ENCODE measurements at regions not wholly inside any gene's neighbourhood (a gene's known extent, or its start where the extent isn't known, plus 50 kb on each side); places are given as distances from the start of the nearest gene placed in this dataset.
A peak's percentile ranks its signal among the peaks of the same experiment; 100 is the strongest.
"Not testable (repeated sequence)": the region's sequence is repeated elsewhere in the genome, so short reads cannot be mapped to it uniquely, and the experiment has no call there.

DNA sequence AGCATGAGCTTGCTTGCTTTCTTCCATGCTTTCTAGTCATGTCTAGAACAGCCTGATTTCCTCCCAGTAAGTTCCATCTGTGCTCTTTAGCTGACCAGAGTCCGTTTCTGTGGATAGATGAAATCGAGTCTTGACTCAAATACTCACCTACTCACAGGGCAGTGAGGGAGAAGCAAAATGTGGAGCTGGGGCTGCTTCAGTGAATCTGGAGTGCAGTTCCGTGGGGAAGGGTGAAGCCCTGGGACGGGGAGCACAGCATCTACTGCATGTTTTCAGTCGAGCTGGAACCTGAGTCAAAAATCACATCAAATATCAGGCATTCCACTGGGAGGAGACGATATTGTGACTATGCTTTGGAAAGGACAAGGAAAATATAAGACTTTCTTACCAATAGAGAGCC, 70.3 kb upstream of the PRMT8 start:
- DNase-seq (ENCODE audit: low spot score), result peak; percentile 3

DNA sequence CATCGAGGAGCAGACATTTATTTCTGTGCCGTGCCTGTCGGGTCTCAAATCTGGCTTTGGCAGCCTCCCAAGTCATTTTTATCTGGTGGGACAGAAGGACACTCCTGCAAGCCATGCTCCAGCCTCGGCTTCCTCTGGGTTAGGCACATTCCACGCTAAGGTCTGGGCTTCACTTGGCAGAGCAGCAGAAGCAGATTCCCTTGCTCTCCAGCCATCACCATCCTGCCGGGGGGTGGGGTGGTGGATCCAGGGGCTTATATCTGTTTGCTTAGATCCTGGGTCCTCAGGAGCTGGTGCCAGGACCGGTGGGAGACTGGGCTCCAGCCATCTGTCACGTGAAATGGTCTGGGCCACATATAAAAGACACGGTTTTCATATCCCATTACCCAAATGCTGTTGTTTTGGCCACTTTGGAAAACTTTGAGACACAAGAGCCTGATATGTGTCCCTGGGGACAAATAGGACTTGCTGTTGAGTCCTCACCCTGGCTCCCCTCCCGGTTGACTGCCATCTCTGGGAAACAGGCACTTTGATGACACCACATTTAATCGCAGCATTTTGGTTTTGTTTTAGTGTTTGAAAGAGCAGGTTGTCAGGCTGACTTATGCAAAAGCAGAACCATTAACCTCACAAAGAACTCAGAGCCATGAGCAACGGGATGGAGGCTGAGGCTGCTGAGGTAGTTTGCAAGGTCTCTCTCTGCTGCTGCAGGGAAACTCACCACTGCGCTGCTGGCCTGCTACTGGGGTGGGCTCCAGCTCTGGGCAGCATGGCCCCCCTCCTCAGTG, 69.6 kb upstream of the PRMT8 start:
- DNase-seq (ENCODE audit: low spot score), result peak; percentile 5

DNA sequence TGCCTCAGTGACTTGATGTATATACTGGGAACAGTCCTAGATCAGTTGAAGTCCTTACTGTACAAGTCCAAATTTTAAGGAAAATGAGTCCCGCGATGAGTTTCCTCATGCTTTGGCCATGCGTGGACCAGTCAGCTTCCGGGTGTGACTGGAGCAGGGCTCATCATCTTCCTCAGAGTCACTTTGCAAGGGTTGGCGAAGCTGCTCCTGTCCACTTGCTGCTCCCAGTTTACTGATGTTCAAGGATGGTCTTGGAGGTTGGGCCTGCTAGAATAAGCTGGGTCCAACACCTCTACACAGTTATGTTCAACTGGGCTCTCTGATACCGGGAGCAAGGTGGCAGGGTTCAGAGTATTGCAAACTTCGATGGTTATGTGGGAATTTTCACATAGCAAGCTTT, 66.2 kb upstream of the PRMT8 start:
- DNase-seq (ENCODE audit: low spot score), result not testable (repeated sequence)

DNA sequence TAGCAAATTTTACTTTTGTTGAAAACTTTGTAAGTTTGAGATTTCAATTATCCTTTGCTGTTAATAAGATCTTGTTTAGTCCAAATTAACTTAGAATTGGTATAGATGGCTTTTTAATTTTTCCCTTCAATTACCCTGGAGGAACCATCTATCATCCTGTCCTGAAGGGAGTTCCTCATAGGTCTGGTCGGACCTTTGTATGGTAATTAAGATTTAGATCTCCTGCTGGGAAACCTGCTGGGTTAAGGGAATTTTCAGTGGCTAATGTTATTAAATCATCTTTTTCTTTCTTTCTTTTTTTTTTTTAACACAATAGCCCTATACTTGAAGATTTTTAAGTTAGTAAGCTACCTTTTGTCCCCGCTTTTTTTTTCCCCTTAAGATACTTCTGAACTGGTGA, 63.0 kb upstream of the PRMT8 start:
- no peak for DNase-seq (ENCODE audit: low spot score)

DNA sequence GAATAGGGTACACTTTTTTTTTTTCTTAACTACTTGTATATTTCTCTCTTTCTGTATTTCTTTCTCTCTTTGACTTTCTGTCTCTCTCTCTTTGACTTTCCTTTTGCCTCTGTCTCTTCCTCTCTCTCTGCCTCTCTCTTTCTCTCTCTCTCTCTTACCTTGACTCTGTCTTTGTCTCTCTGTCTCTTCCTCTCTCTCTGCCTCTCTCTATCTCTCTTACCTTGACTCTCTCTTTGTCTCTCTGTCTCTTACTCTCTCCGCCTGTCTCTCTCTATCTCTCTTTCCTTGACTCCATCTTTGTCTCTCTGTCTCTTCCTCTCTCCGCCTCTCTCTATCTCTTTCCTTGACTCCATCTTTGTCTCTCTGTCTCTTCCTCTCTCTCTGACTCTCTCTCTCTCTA, 62.4 kb upstream of the PRMT8 start:
- no peak for DNase-seq (ENCODE audit: low spot score)

DNA sequence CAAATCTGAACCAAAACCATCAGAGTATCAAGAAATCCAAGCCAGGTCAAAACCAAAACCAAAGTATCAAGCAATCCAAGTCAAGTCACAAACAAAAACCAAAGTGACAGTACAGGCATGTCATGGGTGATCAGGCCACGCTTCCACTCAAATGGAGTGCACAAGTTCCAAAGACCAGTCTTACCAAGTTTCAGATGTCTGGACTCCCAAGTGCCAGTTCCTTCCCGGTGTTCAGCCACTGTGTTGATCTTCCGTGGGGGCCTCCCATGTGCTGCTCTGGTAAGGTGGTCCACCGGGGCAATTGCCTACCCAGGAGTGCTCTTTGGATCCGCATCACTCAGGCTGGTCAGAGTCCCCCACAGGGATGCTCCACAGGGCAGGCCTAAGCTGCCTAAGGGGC, 61.5 kb upstream of the PRMT8 start:
- DNase-seq (ENCODE audit: low spot score), result not testable (repeated sequence)

DNA sequence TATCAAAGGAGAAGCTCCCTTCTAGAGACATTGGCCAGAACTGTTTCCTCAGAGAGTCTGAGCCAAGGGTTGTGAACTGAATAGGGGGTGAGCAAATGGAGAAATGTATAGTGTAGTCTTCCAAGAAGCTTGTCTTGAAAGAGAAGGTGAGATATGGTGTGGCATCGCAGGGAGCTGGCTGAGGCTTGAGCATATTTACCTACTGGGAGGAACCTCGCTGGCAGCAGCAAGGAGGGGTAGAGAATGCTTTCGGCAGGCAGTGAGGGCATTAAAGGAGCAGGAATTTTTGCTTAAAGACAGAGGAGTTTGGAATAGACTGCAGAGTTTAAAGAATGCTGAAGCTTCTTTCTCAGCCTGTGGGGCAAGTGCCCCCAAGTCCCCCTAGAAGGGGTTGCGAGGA, 59.3 kb upstream of the PRMT8 start:
- DNase-seq (ENCODE audit: low spot score), result no peak

DNA sequence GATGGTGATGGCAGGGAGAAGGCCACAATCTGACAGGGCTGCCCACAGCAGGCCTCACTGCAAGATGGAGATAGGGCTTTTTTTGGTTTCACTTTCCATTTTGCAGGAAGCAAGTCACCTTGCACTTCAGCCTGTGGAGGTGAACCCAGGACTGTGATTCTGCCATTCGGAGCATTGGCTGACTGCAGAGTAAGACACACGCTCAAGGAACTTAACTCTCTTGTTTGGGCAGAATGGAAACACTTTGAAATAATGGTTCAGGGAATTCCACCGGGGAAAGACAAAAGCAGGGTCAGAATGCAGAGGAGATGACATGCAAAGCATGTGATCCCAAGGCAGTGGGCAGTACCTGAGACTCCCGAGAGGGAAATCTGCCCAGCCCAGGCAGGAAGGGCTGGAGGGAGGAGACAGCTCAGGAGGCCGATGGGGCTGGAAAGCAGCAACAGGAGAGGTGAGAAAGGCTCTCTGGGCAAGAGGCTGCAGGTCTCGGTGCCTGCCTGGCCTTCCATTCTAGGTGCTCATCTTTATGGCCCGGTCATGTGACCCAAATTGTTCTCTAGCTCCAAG, 58.7 kb upstream of the PRMT8 start:
- DNase-seq (ENCODE audit: low spot score), result no peak

DNA sequence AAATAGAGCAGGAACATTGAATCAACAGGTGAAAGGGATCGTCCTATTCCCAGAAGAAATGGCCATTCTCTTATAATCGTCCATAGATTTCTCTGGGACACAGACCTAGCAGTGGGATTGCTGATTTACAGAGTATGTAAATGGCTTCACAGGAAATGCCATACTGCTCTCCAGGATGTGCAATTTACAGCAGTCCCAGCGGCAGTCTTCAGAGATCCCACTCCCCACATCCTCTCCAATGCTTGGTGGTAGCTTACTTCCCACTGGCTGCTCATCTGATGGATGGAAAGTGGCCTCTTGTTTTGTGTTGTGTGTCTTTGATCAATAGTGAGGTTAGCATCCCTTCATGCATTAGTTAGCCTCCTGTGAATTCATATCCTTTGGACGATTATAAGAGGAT, 58.1 kb upstream of the PRMT8 start:
- no peak for DNase-seq (ENCODE audit: low spot score)

DNA sequence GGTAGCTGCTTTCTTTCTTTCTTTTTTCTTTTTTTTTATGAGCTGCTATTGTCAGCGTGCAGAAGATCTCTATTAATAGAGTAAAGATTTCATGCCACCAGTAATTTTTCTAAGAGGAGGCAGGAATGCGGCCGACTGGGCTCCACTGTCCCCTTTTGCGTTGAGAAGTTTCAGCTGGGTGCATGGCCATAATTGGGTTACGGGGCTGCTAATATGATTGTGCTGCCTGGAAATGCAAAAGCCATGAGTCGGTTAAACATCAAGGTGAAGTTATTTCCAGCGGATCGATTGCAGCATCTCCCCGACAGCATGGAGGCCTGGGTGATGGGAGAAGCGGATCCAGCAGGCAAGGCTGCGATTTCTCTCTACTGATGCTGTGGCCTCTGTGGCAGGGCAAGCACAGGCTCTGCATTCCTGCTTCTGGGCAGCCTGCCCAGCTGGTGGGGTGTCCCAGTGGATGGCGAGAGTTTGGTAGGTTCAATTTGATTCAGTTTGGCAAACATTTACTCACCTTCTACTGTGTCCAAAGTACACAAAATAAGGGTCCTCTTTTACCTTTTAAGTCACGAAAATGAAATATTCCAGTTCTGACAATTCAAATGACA, 54.4 kb upstream of the PRMT8 start:
- no peak for DNase-seq (ENCODE audit: low spot score)

DNA sequence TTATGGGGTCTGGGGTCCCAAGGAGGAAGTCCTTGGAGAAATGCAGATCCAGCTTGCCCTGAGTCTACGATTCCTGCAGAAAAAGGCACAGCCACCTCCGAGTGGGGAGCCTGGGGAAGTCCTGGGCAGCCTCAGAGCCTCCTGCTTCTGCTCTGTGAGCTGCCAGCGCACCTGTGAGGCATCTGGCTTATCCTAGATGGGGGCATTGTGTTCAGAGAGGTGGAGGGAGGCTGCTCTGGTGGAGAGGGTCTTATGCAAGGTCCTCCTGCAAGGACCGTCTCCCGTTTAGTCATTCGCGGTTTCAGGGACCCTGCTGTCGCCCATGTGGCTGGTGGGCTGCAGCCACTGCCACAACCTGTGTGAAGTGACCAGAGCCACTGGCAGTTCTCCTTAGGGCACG, 53.0 kb upstream of the PRMT8 start:
- no peak for DNase-seq (ENCODE audit: low spot score)

DNA sequence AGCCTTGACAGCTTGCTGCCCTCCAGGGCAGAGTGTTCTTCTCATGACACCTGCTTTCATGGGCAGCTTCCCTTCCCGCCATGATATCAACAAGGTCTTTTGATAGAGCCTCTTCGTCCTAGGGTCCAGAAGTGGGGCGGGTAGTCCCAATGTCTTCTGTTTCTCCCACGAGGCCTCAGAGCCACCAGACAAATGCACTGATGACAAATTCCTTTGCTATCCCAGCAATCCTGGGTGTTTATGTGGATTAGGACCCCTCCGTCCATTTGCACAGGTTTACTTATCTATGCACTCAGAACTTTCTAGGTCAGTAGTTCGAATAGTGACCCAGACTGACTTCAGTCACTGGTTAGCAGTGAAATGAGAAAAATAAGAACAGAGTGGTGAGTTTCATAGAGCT, 52.6 kb upstream of the PRMT8 start:
- no peak for DNase-seq (ENCODE audit: low spot score)
